ENCODE measurements at regions not wholly inside any gene's neighbourhood (a gene's known extent, or its start where the extent isn't known, plus 50 kb on each side); places are given as distances from the start of the nearest gene placed in this dataset.

- no peak for ATAC-seq
- TF ChIP-seq ZNF70 (CRISPR knock-in tag; IDR thresholded peaks at IDR 0.05) = no peak
- no peak for TF ChIP-seq RARB (CRISPR knock-in tag; IDR thresholded peaks at IDR 0.05)
- TF ChIP-seq TCF4 (CRISPR knock-in tag; IDR thresholded peaks at IDR 0.05; ENCODE audit: borderline replicate concordance) = no peak
- no peak for TF ChIP-seq ESRRG (CRISPR knock-in tag; IDR thresholded peaks at IDR 0.05)
- TF ChIP-seq CSRNP3 (CRISPR knock-in tag; IDR thresholded peaks at IDR 0.05) = no peak
- TF ChIP-seq PPARA (CRISPR knock-in tag; IDR thresholded peaks at IDR 0.05; ENCODE audit: borderline replicate concordance) = no peak
- TF ChIP-seq TSHZ2 (CRISPR knock-in tag; IDR thresholded peaks at IDR 0.05) = no peak
- TF ChIP-seq ZFP3 (CRISPR knock-in tag; IDR thresholded peaks at IDR 0.05) = no peak
- TF ChIP-seq PATZ1 (CRISPR knock-in tag; IDR thresholded peaks at IDR 0.05; ENCODE audit: borderline replicate concordance) = no peak
- no peak for TF ChIP-seq BACH2 (CRISPR knock-in tag; IDR thresholded peaks at IDR 0.05; ENCODE audit: borderline replicate concordance)
- no peak for TF ChIP-seq CREB5 (CRISPR knock-in tag; IDR thresholded peaks at IDR 0.05; ENCODE audit: low read depth)
- no peak for TF ChIP-seq ZNF8 (CRISPR knock-in tag; IDR thresholded peaks at IDR 0.05)
- no peak for TF ChIP-seq ISL1 (CRISPR knock-in tag; IDR thresholded peaks at IDR 0.05)
- TF ChIP-seq ARNTL (CRISPR knock-in tag; IDR thresholded peaks at IDR 0.05; ENCODE audit: borderline replicate concordance, low read depth) = no peak
- TF ChIP-seq GLIS3 (CRISPR knock-in tag; IDR thresholded peaks at IDR 0.05) = no peak
- TF ChIP-seq ZFP30 (CRISPR knock-in tag; IDR thresholded peaks at IDR 0.05) = no peak
Measured at GRCh38 chr1:113297749-113298148, 92.6 kb upstream of the MAGI3 start.

GRCh38 chr1:113298941-113299340 is 91.4 kb upstream of the MAGI3 start:
- ATAC-seq = no peak

More at GRCh38 chr1:113298941-113299340, 91.4 kb upstream of the MAGI3 start:
- TF ChIP-seq CSRNP3 (CRISPR knock-in tag; IDR thresholded peaks at IDR 0.05) (no peak), POU6F1 (CRISPR knock-in tag; IDR thresholded peaks at IDR 0.05; ENCODE audit: borderline replicate concordance, low read depth) (no peak), PATZ1 (CRISPR knock-in tag; IDR thresholded peaks at IDR 0.05; ENCODE audit: borderline replicate concordance) (no peak), OSR1 (CRISPR knock-in tag; IDR thresholded peaks at IDR 0.05) (no peak), ZNF565 (CRISPR knock-in tag; conservative IDR thresholded peaks at IDR 0.05; ENCODE audit: low read depth) (no peak), TCF4 (CRISPR knock-in tag; IDR thresholded peaks at IDR 0.05; ENCODE audit: borderline replicate concordance) (no peak), PPARA (CRISPR knock-in tag; IDR thresholded peaks at IDR 0.05; ENCODE audit: borderline replicate concordance) (no peak), ISL1 (CRISPR knock-in tag; IDR thresholded peaks at IDR 0.05) (no peak), GLIS3 (CRISPR knock-in tag; IDR thresholded peaks at IDR 0.05) (no peak), TOX (CRISPR knock-in tag; IDR thresholded peaks at IDR 0.05; ENCODE audit: borderline replicate concordance) (no peak), ZFP3 (CRISPR knock-in tag; IDR thresholded peaks at IDR 0.05) (no peak), CSDC2 (CRISPR knock-in tag; IDR thresholded peaks at IDR 0.05) (no peak), ZC3H10 (CRISPR knock-in tag; IDR thresholded peaks at IDR 0.05) (no peak), ZNF8 (CRISPR knock-in tag; IDR thresholded peaks at IDR 0.05) (no peak), ZFP30 (CRISPR knock-in tag; IDR thresholded peaks at IDR 0.05) (no peak), BACH2 (CRISPR knock-in tag; IDR thresholded peaks at IDR 0.05; ENCODE audit: borderline replicate concordance) (no peak), ESRRG (CRISPR knock-in tag; IDR thresholded peaks at IDR 0.05) (no peak), ZNF70 (CRISPR knock-in tag; IDR thresholded peaks at IDR 0.05) (no peak)

Measured in SK-N-SH treated with all-trans-retinoic acid at 6 μM for 48 hours (cell line).